Smooth muscle cell (in vitro differentiated cells): ENCODE measurements at regions not wholly inside any gene's neighbourhood (a gene's known extent, or its start where the extent isn't known, plus 50 kb on each side); places are given as distances from the start of the nearest gene placed in this dataset.

Source experiments
- DNase-seq: peaks from one replicate; lab custom pipeline; 2025; ENCODE audit not compliant: unreplicated experiment; lab: John Stamatoyannopoulos, UW
- H2AFZ ChIP-seq: fragments of 200-600 bp; sonication (generic); 2 replicates; pipeline ENCODE4 v1.6.0; 2016; ENCODE audit warnings: antibody characterized with exemption, low read depth, mild to moderate bottlenecking
- H3F3A ChIP-seq: fragments of 200-600 bp; sonication (generic); 2 replicates; pipeline ENCODE4 v1.6.0; 2017; ENCODE audit warnings: antibody characterized with exemption, low read depth
- H3K27ac ChIP-seq: fragments of 200-600 bp; sonication (generic); 2 replicates; pipeline ENCODE4 v1.5.1; 2016; ENCODE audit warnings: low read depth, mild to moderate bottlenecking
- H3K27me3 ChIP-seq: fragments of 200-600 bp; sonication (generic); 2 replicates; pipeline ENCODE4 v1.6.1; 2016; ENCODE audit warnings: low read depth, mild to moderate bottlenecking
- H3K36me3 ChIP-seq: fragments of 200-600 bp; sonication (generic); 2 replicates; pipeline ENCODE4 v1.5.1; 2016; ENCODE audit warnings: low read depth
- H3K4me1 ChIP-seq: fragments of 200-600 bp; sonication (generic); 2 replicates; pipeline ENCODE4 v1.5.1; 2016; ENCODE audit warnings: low read depth
- H3K4me2 ChIP-seq: fragments of 200-600 bp; sonication (generic); 2 replicates; pipeline ENCODE4 v1.6.0; 2016; ENCODE audit warnings: mild to moderate bottlenecking
- H3K4me3 ChIP-seq: fragments of 200-600 bp; sonication (generic); 2 replicates; pipeline ENCODE4 v1.5.1; 2016; ENCODE audit warnings: mild to moderate bottlenecking
- H3K79me2 ChIP-seq: fragments of 200-600 bp; sonication (generic); 2 replicates; pipeline ENCODE4 v1.6.0; 2016; ENCODE audit warnings: low read depth, mild to moderate bottlenecking
- H3K9ac ChIP-seq: fragments of 200-600 bp; sonication (generic); 2 replicates; pipeline ENCODE4 v1.6.0; 2016; ENCODE audit warnings: low read depth
- H3K9me3 ChIP-seq: fragments of 200-600 bp; sonication (generic); replicated peaks from 2 replicates; pipeline ENCODE4 v1.5.1; 2016; ENCODE audit warnings: low read depth
- H4K20me1 ChIP-seq: fragments of 200-600 bp; sonication (generic); 2 replicates; pipeline ENCODE4 v1.6.0; 2016; ENCODE audit warnings: low read depth
- CTCF ChIP-seq: fragments of 200-600 bp; sonication (generic); IDR thresholded peaks from 2 replicates; pipeline ENCODE4 v1.5.1; 2017; ENCODE audit warnings: borderline replicate concordance, mild to moderate bottlenecking, antibody characterized with exemption; ENCODE audit not compliant: insufficient read depth, poor library complexity, severe bottlenecking
- WGBS: methylation state at CpG from one replicate; pipeline ENCODE4 v1.1.7; 2016; ENCODE audit warnings: low lambda C conversion rate; 5-methylcytosine and 5-hydroxymethylcytosine counted together

- peaks cover 8% of the 10 kb centered on the region for H3K4me1 ChIP-seq
- H3K27ac ChIP-seq = peak overlapping the region; percentile 91
- no peaks in the 10 kb centered on the region for H3K27me3 ChIP-seq
- H3F3A ChIP-seq = peaks cover 12% of the 10 kb centered on the region
- H3K79me2 ChIP-seq = peaks cover 3% of the 10 kb centered on the region
- no peak for DNase-seq
- no peaks in the 10 kb centered on the region for H3K36me3 ChIP-seq
- no peaks in the 10 kb centered on the region for H3K9me3 ChIP-seq
- no peak for TF ChIP-seq CTCF
- no peak overlapping the region for H3K9ac ChIP-seq
- WGBS = 85% methylated on average over 3 of the region's 3 CpGs
- H3K4me3 ChIP-seq = peak overlapping the region; percentile 79
- no peak overlapping the region for H2AFZ ChIP-seq
- H3K4me2 ChIP-seq = peak overlapping the region; percentile 92
- H4K20me1 ChIP-seq = peaks cover 8% of the 10 kb centered on the region
Measured at GRCh38 chr6:26194329-26194701, 107.1 kb downstream of the HFE start.

GRCh38 chr6:26194816-26195375, 107.7 kb downstream of the HFE start:
- Histone ChIP-seq H3K27ac (peak overlapping the region; percentile 91), H3K36me3 (no peaks in the 10 kb centered on the region), H3K4me1 (peaks cover 9% of the 10 kb centered on the region), H3K4me2 (peak overlapping the region; percentile 92), H3K4me3 (peak overlapping the region; percentile 79), H4K20me1 (peaks cover 8% of the 10 kb centered on the region), H3K79me2 (peaks cover 3% of the 10 kb centered on the region), H3K27me3 (no peaks in the 10 kb centered on the region), H2AFZ (peak overlapping the region; percentile 84), H3F3A (peaks cover 14% of the 10 kb centered on the region), H3K9ac (peak overlapping the region; percentile 84), H3K9me3 (no peaks in the 10 kb centered on the region)
- DNase-seq = no peak
- no peak for TF ChIP-seq CTCF
- 24% methylated on average over 8 of the region's 8 CpGs for WGBS

DNA sequence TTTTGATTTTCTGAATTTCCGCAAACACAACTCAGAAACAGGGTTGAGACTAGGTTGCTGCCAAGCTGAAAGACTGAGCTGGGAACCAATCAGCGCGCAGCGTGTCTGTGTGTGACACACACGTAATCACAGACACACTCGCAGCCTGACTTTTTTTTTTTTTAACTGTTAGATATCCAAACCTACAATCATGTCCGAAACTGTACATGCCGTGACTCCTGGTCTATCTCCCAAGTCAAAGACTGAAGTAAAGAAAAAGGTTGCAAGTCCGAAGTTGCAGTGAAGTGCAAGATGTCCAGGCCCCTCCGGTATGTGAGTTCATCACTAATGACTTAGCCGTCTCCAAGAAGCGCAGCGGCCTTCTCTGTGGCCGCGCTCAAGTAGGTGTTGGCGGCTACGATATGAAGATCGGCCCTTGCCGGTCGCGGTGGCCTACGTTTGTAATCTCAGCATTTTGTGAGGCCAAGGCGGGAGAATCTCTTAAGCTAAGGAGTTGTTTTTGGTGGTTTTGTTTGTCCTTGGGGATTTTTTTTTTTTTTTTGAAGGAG, 108.2 kb downstream of the HFE start:
- TF ChIP-seq CTCF = no peak
- Histone ChIP-seq H3K4me2 (peak overlapping the region; percentile 92), H4K20me1 (peaks cover 8% of the 10 kb centered on the region), H3F3A (peaks cover 17% of the 10 kb centered on the region), H3K9me3 (no peaks in the 10 kb centered on the region), H3K79me2 (peaks cover 3% of the 10 kb centered on the region), H3K36me3 (no peaks in the 10 kb centered on the region), H3K27ac (peak overlapping the region; percentile 91), H3K4me3 (peak overlapping the region; percentile 79), H3K4me1 (peaks cover 15% of the 10 kb centered on the region), H3K9ac (peak overlapping the region; percentile 84), H2AFZ (peak overlapping the region; percentile 84), H3K27me3 (no peaks in the 10 kb centered on the region)
- 1% methylated on average over 23 of the region's 23 CpGs for WGBS
- DNase-seq = no peak
